Ammon's horn (tissue), 1 donor: ENCODE measurements at regions not wholly inside any gene's neighbourhood (a gene's known extent, or its start where the extent isn't known, plus 50 kb on each side); places are given as distances from the start of the nearest gene placed in this dataset.

Source experiments
- DNase-seq: peaks from one replicate; pipeline ENCODE4 v3.0.0-alpha.2; 2016; ENCODE audit warnings: low spot score

DNA sequence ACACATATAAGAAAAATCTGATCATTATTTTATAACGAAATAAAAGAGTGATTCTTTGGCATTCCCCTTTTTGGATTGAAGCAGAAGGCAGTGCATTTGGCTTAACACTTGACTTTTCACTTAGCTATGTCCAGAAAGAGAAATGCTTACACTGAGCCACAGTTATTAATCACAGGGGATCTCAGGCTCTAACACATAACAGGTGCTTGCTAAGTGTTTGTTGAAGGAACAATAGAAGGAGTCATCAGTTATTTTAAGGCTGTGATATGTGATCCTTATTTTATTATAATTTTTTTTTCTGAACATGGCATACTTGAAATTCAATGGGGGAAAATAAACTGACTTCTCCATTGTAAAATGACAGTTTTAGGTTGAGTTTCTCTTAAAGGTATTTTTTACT is 209.5 kb downstream of the UBE2E3 start:
- no peak for DNase-seq

DNA sequence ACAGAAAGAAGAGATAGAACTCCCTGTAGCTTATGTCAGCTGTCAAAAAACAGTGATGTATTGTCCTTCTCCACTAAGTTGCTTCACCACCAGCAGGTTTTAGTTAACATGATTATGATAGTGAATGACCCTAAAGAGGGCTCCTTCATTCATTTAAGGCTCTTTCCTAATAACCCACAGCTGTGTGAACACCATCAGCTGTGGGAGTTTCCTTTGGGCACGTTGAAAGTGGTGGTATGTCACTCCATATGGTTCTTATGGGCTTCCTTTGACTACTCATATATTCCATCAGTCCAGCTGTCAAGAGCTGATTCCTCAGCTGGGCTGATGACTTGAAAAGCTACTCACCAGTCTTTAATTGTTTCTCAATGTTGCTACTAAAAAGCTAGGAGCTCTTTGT is 210.3 kb downstream of the UBE2E3 start:
- DNase-seq, result no peak

DNA sequence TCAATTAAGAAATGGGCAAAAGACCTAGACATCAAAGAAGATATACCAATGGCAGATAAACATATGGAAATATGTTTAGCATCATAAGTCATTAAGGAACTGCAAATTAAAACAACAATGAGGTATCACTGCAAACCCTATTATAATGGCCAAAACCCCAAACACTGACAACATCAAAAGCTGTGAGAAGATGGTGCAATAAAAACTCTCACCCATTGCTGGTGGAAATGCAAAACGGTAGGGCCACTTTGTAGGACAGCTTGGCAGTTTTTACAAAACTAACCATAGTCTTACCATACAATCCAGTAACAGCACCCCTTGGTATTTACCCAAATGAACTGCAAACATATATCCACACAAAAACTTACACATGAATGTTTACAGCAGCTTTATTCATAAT is 213.1 kb downstream of the UBE2E3 start:
- DNase-seq, result no peak

DNA sequence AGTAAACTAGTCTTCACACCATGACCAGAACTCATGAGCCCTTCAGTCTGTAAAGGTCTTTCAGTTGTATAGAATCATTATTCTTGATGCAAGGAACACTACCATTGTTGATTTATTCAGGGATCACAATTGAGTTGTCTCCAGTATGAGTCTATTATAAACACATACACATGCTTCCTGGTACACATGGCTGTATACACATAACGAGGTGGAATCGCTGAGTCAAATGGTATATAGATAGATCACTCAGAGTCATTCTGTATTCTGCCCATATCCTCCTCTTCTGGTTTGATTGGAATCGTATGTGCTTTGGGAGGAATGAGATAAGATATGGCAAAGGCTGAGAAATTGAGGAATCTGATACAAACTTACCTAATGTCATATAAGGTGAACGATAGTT is 216.0 kb downstream of the UBE2E3 start:
- DNase-seq, result no peak

DNA sequence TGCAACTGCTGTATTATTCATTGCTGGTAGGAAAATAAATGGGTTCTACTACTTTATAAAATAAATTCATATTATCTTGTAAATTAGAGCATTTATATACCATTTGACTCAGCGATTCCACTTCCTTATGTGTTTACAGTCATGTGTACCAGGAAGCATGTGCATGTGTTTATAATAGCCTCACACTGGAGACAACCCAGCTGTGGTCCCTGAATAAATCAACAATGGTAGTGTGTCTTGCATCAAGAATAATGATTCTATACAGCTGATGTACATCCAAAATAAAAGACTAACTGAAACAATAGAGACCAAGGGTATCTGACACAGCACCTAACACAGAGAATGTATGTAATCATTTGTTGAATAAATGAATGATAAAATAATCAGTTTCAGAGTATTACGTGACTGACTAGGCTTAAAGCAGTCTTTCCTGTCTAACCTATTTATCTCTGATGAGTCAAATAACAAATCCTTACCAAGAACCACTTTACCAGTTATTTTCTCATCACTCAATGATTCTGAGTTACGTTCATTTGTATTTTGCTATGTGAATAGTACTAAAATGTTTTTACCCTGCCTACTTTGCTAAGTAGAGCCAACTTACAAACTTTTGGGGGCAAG is 216.8 kb downstream of the UBE2E3 start:
- no peak for DNase-seq

DNA sequence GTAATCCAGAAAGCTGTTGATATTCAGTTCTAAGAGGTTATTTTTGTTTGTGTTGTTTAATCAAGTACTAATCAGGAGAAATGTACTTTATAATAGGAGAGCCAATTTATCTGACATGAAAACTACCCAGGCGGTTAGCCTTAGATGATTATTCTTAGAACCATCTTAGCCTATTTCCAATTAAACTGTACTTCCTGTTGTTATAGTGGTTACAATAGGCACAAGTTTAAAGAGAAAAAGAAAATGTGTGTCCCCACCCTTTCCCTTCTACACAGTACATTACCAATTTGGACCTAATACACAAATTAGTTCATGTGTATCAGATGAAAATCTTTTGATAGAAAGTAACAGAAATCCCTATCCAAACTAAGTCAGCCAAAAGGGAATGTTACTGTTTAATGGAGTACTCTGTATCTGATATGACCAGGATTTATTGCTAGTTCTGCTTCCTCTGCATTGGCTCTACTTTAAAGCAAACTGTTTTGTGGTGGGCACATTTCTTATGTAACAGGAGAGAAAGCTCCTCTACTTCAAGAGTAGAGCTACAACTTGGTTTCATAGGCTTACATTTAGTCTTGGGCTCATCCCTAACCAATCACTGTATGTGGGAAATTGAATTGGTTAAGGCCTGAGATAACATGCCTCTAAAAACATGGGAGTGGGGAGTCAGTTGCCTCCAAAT is 217.9 kb downstream of the UBE2E3 start:
- no peak for DNase-seq

DNA sequence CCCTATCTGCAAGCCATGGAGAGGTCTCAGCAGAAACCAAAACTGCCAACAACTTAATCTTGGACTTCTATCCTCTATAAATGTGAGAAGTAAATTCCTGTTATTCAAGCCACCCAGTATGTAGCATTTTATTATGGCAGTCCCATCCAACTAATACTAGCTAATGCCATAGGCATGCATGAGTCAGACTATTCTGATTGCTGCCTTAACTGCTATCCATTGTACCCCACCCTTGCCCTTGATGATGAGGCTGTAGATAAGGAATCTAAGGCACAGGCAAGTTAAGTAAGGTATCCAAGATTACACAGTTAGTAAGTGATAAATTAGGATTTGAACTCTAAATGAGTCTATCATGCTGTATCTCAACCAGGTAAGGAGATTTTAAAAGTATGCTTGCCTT is 223.0 kb downstream of the UBE2E3 start:
- DNase-seq, result no peak

DNA sequence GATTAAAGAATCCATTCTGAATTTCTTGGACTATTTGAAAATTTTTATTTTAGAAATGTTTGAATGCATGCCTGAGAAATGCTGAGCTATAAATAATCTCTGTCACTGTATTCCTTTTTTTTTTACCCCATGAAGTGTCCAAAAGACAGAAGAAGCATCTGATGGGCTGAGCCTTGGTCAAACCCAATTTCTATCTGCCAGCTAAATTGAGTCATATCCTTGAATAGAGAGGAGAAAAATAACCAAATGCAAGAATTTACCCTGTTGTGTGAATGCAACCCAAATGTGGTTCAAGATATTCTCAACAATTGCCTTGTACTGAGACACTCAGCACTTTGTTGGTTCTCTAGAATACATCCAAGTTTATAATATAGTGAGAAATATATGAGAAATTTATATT is 223.5 kb downstream of the UBE2E3 start:
- no peak for DNase-seq

DNA sequence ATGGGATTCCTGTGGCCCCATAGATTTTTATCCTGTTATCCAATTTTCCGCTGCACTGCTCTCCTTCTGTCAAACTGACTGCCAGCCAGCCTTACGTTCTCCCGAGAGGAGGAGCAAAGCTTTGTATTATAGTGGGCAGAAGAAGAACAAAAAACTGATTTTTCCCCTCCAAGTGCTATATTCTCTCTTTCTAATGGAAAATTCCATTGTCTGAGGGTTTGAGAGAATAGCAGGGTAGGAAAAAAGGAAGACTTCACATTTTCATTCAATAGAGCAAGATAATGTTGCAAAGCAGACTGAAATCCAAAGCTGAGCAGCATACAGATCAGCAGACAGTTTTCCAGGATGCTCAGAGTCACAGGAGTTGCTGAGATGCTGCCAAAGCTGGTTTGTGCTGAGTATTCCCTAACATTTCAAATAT is 238.0 kb downstream of the UBE2E3 start:
- DNase-seq, result no peak

DNA sequence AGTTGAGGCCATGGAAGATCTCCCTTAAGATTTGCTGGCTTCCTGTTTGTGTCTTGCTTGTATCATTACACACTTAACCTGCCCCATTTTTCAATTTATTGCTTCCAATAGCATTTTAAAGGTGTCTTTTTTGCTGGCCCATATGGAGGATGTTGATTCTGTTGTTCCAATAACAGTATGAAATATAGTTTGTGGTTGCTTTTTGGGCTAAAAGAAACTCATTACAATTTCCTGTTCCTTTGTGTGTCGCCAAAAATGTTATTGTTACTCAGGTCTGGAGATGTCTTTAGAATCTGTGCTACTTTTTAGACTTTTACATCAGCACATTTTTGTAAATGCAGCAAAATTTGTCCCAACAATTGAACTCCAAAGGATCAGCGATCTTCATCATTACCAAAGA is 234.0 kb upstream of the ITGA4 start:
- no peak for DNase-seq

DNA sequence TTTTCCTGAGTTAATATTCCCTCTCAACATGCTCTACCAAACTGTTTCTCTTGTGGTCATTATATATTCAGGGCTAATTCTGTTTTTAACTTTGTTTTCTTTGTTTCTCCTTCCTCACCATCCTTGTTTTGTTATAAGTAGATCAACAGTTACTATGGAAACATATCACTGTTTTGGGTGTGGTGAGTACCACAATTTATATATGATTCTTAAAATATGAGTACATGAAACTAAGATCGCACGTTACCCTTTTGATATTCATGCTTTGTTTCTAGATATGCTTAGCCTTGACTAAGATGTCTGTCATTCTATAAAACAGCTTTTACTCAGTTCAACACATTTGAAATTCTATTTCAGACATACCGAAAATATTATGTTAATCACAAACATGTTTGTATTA is 232.3 kb upstream of the ITGA4 start:
- DNase-seq, result no peak

DNA sequence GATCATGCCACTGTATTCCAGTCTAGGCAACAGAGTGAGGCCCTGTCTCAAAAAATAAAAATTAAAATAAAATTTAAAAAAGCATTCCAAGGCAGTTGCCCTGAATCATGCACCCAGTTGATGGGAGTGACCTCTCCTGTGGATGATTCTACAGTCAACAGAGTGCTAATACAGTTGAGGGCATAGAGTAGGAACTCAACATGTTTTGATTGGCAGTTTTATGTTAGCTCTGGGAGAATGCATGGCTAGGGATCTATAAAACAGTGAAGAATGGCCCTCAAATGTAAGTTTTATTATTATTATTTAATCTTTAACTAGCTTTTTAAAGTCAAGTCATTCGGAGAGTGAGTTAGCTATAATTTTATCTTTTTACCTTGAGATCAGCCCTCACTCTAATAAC is 228.5 kb upstream of the ITGA4 start:
- no peak for DNase-seq

DNA sequence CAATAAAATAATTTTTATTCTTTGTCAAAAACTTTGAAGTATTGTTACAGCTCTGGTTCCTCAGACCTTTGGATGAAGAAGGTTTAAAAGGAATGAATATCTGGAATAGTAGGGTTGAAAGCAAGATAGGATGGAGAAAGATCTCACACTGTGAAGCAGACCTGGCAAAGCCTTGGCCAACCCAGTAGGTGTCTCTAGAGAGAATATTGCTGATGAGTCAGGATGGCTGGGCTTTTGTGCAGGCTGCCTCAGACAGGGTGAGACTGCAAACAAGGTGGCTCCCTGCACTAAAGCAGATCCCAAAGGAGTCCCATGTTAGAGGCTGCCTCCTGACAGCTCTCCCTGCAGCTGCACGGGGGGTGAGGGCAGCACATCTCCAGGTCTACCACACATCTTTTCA is 226.0 kb upstream of the ITGA4 start:
- no peak for DNase-seq

DNA sequence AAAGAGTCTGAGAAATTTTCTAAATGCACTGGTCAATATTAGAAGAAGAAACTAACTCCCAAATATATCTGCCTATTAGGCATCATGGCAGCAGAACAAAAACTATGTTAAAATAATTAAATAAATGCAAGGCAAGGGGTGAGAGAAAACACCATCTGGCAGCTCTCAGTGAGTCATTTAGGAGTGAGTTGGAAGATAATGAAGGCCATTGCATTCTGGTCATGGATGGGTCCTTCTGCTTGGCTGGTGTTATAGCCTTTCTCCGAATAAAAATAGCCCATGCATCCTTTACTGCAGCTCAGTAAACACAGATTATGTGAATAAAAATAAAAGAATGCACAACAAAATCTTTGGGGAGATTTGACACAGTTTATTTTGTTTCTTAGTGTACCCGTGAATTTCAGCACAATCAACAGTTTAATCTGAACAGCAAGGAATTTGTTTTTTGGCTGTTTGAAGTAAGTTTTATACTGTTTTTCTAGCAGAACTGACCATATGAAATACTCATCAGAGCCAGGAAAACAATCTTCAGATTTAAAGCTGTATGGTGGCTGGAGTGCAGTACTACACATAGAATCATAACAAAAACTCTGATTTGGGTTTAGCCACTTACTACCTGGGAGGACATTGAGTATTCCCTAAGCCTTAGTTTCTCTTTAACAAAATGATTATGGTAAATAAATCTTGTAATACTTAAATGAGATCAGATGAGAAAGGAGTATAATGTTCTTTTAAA is 225.1 kb upstream of the ITGA4 start:
- peak; percentile 21 for DNase-seq

DNA sequence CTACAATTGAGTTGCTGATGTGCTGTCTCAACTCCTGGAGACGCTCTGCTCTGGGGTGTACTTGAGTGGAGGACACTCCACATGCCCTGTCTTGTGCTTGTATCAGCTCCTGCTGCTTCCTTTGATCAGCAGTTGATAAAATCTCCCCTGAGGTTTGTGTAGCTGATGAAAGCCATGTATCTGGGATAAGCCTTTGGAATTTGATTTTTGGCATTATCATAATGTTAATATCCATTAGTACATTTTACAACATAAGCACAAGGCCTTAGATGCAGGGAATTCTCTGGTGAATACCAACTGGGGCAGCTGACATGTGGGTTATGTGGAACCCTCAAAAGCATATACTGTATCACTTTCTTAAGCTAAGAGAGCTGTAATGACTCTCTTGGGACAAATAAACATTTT is 222.7 kb upstream of the ITGA4 start:
- no peak for DNase-seq

DNA sequence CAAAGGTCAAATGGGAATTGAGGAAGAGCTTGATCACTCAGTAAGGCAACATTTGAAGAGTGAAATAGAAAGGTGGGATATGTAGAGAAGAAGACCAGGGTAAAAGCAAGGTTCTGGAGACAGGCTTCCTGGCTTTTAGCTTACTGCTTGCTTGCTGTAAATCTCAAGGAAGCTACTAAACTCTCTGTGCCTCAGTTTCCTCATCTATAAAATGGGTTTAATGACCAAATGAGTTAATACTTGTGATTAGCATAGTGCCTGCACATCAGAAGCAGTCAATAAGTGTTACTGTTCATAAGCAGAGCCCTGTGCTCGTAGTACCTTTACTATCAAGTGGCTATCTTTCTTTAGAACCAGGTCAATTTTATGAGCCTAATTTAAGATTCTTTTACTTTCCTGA is 222.2 kb upstream of the ITGA4 start:
- no peak for DNase-seq

DNA sequence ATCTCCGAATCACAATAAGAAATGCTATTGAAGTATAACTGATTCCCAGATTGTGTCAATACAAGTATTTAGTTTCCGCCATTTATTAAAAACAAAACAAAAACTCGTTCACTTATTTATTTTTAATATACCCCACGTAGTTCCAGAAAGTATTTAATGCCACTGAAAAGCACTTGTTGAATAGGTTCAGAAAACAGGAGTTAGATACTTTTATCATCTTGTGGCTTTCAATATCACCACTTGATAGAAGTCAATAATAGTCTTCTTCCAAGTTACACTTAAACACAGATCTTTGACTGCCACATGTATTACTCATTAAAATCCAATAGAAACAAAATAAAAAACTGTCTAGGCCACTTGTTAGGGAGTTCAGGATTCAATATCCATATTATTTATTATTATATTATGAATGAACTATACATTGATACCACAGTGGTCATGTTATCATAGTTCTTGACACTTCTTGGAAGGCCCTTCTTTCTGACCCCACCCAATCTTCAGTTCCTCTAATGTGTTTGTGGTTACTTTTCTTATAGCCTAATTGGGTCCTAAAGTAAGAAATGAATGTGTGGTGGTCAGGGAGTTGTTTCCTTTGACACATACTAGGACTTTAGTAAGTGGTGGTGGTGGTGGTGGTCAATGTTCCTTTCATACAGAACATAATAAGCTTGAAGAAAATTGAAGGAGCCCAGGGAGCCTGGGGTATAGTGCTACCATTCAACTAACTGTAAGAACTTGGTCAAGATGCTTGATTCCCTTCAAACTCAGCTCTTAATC is 221.3 kb upstream of the ITGA4 start:
- no peak for DNase-seq

DNA sequence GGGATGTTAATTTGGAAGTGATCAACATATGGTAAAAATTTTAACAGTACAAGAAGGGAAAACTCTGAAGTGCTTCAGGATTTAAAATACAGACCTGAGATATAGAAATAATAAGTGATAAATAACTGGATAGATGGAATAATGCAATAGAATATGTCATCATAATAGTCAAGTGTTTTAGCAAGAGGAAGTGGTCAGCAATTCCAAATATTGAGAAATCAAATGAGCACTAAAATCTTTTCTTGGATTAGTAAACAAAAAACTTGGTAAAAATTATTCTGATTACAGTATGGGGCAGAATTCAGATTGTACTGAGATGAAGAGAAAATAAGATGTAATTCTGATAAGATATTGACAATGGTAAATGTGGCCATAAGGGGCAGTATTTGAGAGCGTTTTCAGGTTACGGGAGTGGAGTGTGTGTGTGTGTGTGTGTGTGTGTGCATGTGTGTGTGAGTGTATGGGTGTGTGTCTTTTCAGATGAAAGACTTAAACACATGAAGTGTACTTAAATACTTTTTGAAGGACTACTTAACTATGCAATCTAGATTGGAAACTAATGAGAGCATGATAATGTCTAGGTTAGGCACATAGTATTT is 217.9 kb upstream of the ITGA4 start:
- DNase-seq, result no peak

DNA sequence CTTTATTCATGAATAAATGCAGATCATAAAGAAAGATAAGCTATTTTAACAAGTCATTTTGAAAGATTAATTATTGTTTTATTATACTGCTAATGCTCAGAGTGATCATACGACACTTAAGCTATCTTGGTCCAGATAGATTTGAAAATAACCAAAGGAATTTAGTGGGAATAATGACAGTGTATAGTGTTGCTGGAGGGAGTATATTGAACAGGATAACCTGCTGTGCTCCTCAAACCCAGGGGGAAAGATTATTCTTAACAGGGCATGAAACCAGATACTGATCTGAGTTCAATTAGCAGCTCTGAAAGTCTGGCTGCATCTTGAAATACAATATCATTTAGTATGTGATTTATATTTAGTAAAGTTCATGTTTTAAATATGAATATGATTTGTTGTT is 216.3 kb upstream of the ITGA4 start:
- DNase-seq, result no peak

DNA sequence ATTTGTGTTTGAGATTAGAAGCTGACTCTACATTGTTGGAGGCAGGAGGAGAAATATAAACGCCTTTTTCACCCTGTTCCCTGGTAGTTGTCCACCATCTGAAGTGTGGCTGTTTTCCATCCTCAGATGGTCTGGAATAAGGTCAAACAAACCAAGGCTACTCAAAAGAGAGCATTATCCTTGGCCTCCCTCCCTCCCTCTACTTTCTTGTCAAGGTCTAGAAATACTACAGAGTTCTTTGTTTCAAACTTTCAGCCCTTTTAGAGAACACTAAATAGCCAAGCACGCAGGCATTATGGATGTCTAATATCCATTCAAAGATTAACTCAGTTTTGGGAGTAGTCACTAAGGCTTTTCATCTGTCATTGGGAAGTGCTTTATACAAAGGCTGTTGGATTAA is 215.8 kb upstream of the ITGA4 start:
- DNase-seq, result no peak

DNA sequence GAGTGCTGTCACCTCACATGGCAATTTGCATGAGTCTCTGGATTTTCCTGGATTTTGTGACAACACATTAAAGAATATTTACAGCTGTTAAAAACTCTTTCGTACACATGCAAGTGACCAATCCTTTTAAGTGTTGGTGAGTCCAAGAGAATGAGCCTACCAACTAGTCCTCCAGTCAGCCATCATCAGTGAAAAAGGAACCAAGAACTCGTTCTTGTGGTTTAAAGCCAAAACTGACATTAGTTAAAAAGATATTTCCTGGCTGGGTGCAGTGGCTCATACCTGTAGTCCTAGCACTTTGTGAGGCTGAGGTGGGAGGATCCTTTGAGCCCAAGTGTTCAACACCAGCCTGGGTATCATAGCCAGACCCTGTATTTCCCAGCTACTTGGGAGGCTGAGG is 215.4 kb upstream of the ITGA4 start:
- DNase-seq, result no peak

DNA sequence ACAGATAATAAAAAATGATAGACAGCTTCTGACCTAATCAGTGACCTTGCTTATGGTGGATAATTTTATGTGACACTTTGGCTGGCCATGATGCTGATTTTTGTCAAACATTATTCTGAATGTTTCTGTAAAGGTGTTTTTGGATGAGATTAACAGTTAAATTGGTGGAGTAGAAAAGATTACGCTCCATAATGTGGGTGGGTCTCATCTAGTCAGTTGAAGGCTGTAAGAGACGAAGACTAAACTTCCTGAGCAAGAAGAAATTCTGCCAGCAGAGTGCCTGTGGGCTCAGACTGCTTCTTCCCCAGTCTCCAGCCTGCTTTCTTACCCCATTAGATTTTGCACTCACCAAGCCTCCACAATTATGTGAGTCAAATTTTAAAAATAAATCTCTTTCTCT is 214.9 kb upstream of the ITGA4 start:
- no peak for DNase-seq
